ENCODE measurements at regions not wholly inside any gene's neighbourhood (a gene's known extent, or its start where the extent isn't known, plus 50 kb on each side); places are given as distances from the start of the nearest gene placed in this dataset.

DNA sequence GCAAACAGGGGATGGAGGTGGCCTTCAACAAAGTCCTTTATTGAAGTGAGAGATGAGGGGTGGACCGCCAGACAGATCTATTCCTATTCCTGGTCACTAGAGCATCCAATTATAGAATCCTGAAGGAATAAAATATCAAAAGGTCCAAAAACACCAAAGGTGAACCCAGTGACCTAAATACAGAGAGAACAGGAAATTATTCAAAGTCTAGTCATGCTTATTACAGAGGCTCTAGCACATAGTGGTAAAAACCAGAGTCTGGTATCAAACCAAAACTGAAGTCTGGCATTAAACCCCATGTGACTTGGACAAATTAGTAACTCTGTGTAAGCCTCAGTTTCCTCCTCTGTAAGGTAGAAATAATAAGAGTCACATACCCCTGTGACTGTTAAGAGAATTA, 100.5 kb upstream of the SNX2 start:
- Histone ChIP-seq H4K20me1 (ENCODE audit: control insufficient read depth, extremely low read depth, insufficient read depth, low read length) (no peaks in the 10 kb centered on the region), H3K27me3 (ENCODE audit: control insufficient read depth, insufficient read depth, low read length) (no peaks in the 10 kb centered on the region), H3K27ac (ENCODE audit: insufficient read depth, low read length) (no peak overlapping the region), H3K4me2 (ENCODE audit: extremely low read depth, insufficient read depth, low read length) (no peak overlapping the region), H3K36me3 (ENCODE audit: control insufficient read depth, insufficient read depth, low read length) (no peaks in the 10 kb centered on the region), H3K4me3 (replicated peaks in 1 of 4; ENCODE audit: control extremely low read depth in 1 of 4, insufficient read depth in 1 of 4, low read depth in 3 of 4, low read length in 4 of 4) (no peak overlapping the region), H2AFZ (ENCODE audit: low read length) (no peak overlapping the region), H3K79me2 (ENCODE audit: control insufficient read depth, insufficient read depth, low read length) (no peaks in the 10 kb centered on the region), H3K4me1 (ENCODE audit: control insufficient read depth, extremely low read depth, insufficient read depth, low read length) (no peaks in the 10 kb centered on the region), H3K9me3 (ENCODE audit: control insufficient read depth, insufficient read depth, low read depth, low read length) (no peaks in the 10 kb centered on the region), H3K9ac (ENCODE audit: insufficient read depth, low read length) (no peak overlapping the region)
- DNase-seq (ENCODE audit: low read depth in 2 of 2) = no peak
- TF ChIP-seq, protein P1, sequence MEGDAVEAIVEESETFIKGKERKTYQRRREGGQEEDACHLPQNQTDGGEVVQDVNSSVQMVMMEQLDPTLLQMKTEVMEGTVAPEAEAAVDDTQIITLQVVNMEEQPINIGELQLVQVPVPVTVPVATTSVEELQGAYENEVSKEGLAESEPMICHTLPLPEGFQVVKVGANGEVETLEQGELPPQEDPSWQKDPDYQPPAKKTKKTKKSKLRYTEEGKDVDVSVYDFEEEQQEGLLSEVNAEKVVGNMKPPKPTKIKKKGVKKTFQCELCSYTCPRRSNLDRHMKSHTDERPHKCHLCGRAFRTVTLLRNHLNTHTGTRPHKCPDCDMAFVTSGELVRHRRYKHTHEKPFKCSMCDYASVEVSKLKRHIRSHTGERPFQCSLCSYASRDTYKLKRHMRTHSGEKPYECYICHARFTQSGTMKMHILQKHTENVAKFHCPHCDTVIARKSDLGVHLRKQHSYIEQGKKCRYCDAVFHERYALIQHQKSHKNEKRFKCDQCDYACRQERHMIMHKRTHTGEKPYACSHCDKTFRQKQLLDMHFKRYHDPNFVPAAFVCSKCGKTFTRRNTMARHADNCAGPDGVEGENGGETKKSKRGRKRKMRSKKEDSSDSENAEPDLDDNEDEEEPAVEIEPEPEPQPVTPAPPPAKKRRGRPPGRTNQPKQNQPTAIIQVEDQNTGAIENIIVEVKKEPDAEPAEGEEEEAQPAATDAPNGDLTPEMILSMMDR (conservative IDR thresholded peaks at IDR 0.05 in 1 of 2, IDR thresholded peaks at IDR 0.05 in 1 of 2; ENCODE audit: low read depth in 1 of 2, low read length in 2 of 2) = no peak
- TF ChIP-seq EZH2 (IDR thresholded peaks at IDR 0.05; ENCODE audit: low read length, missing control alignments) = no peak

DNA sequence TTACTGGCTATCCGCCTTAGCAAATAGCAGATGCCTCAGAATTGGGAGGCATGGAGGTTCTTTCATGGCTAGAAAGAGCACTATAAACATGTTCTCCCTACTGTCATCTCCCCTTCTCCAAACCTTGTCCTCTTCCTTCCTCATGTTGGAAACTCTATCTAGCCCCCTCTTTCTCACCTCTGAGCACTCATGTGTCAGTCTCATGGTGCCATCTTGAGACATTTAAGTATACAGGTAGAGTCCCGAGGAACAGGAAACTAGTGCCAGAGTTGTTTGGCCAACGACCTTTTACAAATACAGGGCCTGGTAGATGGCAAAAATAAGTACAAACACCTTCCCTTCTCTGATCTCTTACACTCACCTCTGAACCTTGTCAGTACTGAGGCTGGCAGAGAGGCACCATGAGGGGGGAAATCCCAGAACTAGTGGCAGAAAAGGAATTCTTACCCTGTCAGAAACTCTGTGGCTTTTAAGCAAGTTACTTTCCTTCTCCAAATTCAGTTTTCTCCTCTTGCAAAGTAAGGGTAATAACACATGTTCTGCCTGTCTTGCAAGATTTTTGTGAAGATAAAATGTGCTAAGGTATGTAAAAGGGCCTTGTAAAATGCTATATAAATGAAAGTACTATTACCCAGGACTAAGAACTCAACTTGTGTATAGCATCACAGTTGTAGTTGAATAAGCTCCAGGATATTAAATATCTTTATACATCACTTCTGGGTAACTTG, 94.1 kb upstream of the SNX2 start:
- no peaks in the 10 kb centered on the region for H3K36me3 ChIP-seq (ENCODE audit: control insufficient read depth, insufficient read depth, low read length)
- no peak for DNase-seq (ENCODE audit: low read depth in 2 of 2)

DNA sequence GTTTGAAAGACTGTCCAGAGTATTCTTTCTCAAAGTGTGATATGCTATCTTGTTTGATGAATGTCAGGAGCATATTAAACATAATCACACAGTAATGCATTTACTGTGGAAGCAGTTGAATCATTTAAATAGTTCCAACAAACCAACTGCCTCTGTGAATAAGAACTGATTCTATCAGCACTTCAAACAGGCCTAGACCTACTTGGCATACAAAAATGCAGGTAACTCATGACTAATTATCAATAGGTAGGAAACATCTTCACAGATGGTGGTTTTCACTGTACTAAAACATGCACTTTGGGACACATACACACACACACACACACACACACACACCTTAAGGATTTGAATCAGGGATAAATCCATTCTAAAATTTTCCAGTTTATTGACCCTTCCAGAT, 91.2 kb upstream of the SNX2 start:
- H4K20me1 ChIP-seq (ENCODE audit: control insufficient read depth, extremely low read depth, insufficient read depth, low read length) = no peaks in the 10 kb centered on the region
- no peaks in the 10 kb centered on the region for H3K36me3 ChIP-seq (ENCODE audit: control insufficient read depth, insufficient read depth, low read length)
- H3K27me3 ChIP-seq (ENCODE audit: control insufficient read depth, insufficient read depth, low read length) = no peaks in the 10 kb centered on the region
- no peak overlapping the region for H3K27ac ChIP-seq (ENCODE audit: insufficient read depth, low read length)
- H3K9me3 ChIP-seq (ENCODE audit: control insufficient read depth, insufficient read depth, low read depth, low read length) = no peaks in the 10 kb centered on the region
- no peak overlapping the region for H3K4me2 ChIP-seq (ENCODE audit: extremely low read depth, insufficient read depth, low read length)
- DNase-seq (ENCODE audit: low read depth in 2 of 2) = no peak
- H3K4me3 ChIP-seq (replicated peaks in 1 of 4; ENCODE audit: control extremely low read depth in 1 of 4, insufficient read depth in 1 of 4, low read depth in 3 of 4, low read length in 4 of 4) = no peak overlapping the region
- H3K9ac ChIP-seq (ENCODE audit: insufficient read depth, low read length) = no peak overlapping the region
- TF ChIP-seq, protein P1 (conservative IDR thresholded peaks at IDR 0.05 in 1 of 2, IDR thresholded peaks at IDR 0.05 in 1 of 2; ENCODE audit: low read depth in 1 of 2, low read length in 2 of 2) = no peak
- TF ChIP-seq EZH2 (IDR thresholded peaks at IDR 0.05; ENCODE audit: low read length, missing control alignments) = no peak
- H3K4me1 ChIP-seq (ENCODE audit: control insufficient read depth, extremely low read depth, insufficient read depth, low read length) = no peaks in the 10 kb centered on the region
- no peak overlapping the region for H2AFZ ChIP-seq (ENCODE audit: low read length)
- H3K79me2 ChIP-seq (ENCODE audit: control insufficient read depth, insufficient read depth, low read length) = no peaks in the 10 kb centered on the region

More for the DNA sequence above, 94.1 kb upstream of the SNX2 start:
- no peaks in the 10 kb centered on the region for H4K20me1 ChIP-seq (ENCODE audit: control insufficient read depth, extremely low read depth, insufficient read depth, low read length)
- no peak overlapping the region for H3K9ac ChIP-seq (ENCODE audit: insufficient read depth, low read length)
- H3K4me1 ChIP-seq (ENCODE audit: control insufficient read depth, extremely low read depth, insufficient read depth, low read length) = no peaks in the 10 kb centered on the region
- no peaks in the 10 kb centered on the region for H3K9me3 ChIP-seq (ENCODE audit: control insufficient read depth, insufficient read depth, low read depth, low read length)
- no peaks in the 10 kb centered on the region for H3K27me3 ChIP-seq (ENCODE audit: control insufficient read depth, insufficient read depth, low read length)
- no peak overlapping the region for H3K4me3 ChIP-seq (replicated peaks in 1 of 4; ENCODE audit: control extremely low read depth in 1 of 4, insufficient read depth in 1 of 4, low read depth in 3 of 4, low read length in 4 of 4)
- no peak overlapping the region for H2AFZ ChIP-seq (ENCODE audit: low read length)
- no peaks in the 10 kb centered on the region for H3K79me2 ChIP-seq (ENCODE audit: control insufficient read depth, insufficient read depth, low read length)
- H3K27ac ChIP-seq (ENCODE audit: insufficient read depth, low read length) = no peak overlapping the region
- no peak for TF ChIP-seq EZH2 (IDR thresholded peaks at IDR 0.05; ENCODE audit: low read length, missing control alignments)
- TF ChIP-seq, protein P1 (conservative IDR thresholded peaks at IDR 0.05 in 1 of 2, IDR thresholded peaks at IDR 0.05 in 1 of 2; ENCODE audit: low read depth in 1 of 2, low read length in 2 of 2) = no peak
- no peak overlapping the region for H3K4me2 ChIP-seq (ENCODE audit: extremely low read depth, insufficient read depth, low read length)
